ENCODE measurements at regions not wholly inside any gene's neighbourhood (a gene's known extent, or its start where the extent isn't known, plus 50 kb on each side); places are given as distances from the start of the nearest gene placed in this dataset.
"Not testable (repeated sequence)": the region's sequence is repeated elsewhere in the genome, so short reads cannot be mapped to it uniquely, and the experiment has no call there.

GRCh38 chr4:122996350-122996749 is 74.0 kb upstream of the NUDT6 start:
- DNase-seq = no peak
- intact Hi-C loops (cut with DNase I) = no loop called here
- Histone ChIP-seq H3K27me3 (no peaks in the 10 kb centered on the region), H3K36me3 (no peaks in the 10 kb centered on the region), H3K4me3 (no peak overlapping the region), H3K4me1 (peaks cover 0 to 13% (median 12%) of the 10 kb centered on the region in 4 donors), H3K9me3 (no peaks in the 10 kb centered on the region), H3K27ac (no peak overlapping the region)
- TF ChIP-seq POLR2A (IDR thresholded peaks at IDR 0.05) (no peak), POLR2AphosphoS5 (IDR thresholded peaks at IDR 0.05) (no peak), EP300 (IDR thresholded peaks at IDR 0.05) (no peak)
- TF ChIP-seq, protein P1, sequence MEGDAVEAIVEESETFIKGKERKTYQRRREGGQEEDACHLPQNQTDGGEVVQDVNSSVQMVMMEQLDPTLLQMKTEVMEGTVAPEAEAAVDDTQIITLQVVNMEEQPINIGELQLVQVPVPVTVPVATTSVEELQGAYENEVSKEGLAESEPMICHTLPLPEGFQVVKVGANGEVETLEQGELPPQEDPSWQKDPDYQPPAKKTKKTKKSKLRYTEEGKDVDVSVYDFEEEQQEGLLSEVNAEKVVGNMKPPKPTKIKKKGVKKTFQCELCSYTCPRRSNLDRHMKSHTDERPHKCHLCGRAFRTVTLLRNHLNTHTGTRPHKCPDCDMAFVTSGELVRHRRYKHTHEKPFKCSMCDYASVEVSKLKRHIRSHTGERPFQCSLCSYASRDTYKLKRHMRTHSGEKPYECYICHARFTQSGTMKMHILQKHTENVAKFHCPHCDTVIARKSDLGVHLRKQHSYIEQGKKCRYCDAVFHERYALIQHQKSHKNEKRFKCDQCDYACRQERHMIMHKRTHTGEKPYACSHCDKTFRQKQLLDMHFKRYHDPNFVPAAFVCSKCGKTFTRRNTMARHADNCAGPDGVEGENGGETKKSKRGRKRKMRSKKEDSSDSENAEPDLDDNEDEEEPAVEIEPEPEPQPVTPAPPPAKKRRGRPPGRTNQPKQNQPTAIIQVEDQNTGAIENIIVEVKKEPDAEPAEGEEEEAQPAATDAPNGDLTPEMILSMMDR (IDR thresholded peaks at IDR 0.05) = no peak
- 95 to 97% methylated on average over 1 of the region's 1 CpG for WGBS, 2 donors

DNA sequence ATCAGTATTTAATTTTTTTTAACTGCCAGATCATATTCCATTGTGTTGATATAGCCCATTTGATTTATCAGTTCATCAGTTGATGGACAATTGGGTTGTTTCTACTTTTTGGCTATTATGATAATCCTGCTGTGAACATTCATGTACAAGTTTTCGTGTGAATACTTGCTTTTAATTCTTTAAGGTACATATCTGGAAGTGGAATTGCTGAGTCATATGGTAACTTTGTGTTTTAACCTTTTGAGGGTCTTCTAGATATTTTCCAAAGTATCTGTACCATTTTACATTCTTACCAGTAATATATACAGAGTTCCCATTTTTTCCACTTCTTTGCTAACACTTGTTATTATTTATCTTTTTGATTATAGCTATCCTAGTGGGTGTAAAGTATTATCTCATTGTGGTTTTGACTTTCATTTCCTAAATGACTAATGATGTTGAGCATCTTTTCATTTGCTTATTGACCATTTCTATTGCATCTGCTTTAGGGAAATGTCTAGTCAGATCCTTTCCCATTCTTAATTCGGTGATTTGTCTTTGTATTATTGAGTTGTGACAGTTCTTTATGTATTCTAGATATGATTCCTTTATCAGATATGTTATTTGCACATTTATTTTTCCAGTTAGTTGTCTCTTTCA is 75.2 kb upstream of the NUDT6 start:
- Histone ChIP-seq H3K27me3 (no peaks in the 10 kb centered on the region), H3K36me3 (no peaks in the 10 kb centered on the region), H3K4me3 (no peak overlapping the region), H3K27ac (no peak overlapping the region), H3K4me1 (peaks cover 0 to 1% (median under 1%) of the 10 kb centered on the region in 4 donors), H3K9me3 (no peaks in the 10 kb centered on the region)
- DNase-seq = no peak
- TF ChIP-seq EP300 (IDR thresholded peaks at IDR 0.05) (no peak), POLR2AphosphoS5 (IDR thresholded peaks at IDR 0.05) (no peak), POLR2A (IDR thresholded peaks at IDR 0.05) (no peak)
- TF ChIP-seq, protein P1 (IDR thresholded peaks at IDR 0.05) = no peak
- intact Hi-C loops (cut with DNase I) = no loop called here
- 89 to 91% methylated on average over 2 of the region's 2 CpGs for WGBS, 2 donors

GRCh38 chr4:123004079-123004478 is 81.7 kb upstream of the NUDT6 start:
- H3K9me3 ChIP-seq; H3K27me3 ChIP-seq; H3K36me3 ChIP-seq; H3K4me3 ChIP-seq; DNase-seq; intact Hi-C loops (cut with DNase I); H3K27ac ChIP-seq; H3K4me1 ChIP-seq: not testable (repeated sequence)
- 93 to 94% methylated on average over 17 of the region's 17 CpGs for WGBS, 2 donors

DNA sequence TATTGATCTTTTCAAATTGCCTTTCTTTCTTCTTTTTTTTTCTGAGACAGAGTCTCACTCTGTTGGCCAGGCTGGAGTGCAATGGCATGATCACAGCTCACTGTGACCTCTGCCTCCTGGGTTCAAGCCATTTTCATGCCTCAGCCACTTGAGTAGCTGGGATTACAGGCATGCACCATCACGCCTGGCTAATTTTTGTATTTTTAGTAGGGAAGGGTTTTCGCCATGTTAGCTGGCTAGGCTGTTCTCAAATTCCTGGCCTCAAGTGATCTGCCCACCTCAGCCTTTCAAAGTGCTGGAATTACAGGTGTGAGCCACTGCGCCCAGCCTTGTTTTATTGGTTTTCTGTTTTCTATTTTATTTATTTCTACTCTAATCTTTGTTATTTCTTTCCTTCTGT is 82.7 kb upstream of the NUDT6 start:
- H3K36me3 ChIP-seq; H3K27me3 ChIP-seq; intact Hi-C loops (cut with DNase I); H3K4me3 ChIP-seq; H3K9me3 ChIP-seq; H3K27ac ChIP-seq; H3K4me1 ChIP-seq; DNase-seq: not testable (repeated sequence)
- 61 to 79% methylated on average over 3 of the region's 3 CpGs for WGBS, 2 donors

- no peaks in the 10 kb centered on the region for H3K4me1 ChIP-seq
- TF ChIP-seq, protein P1 (IDR thresholded peaks at IDR 0.05) = no peak
- TF ChIP-seq EP300 (IDR thresholded peaks at IDR 0.05) (no peak), POLR2A (IDR thresholded peaks at IDR 0.05) (no peak), POLR2AphosphoS5 (IDR thresholded peaks at IDR 0.05) (no peak)
- H3K9me3 ChIP-seq = no peaks in the 10 kb centered on the region
- no peak overlapping the region for H3K27ac ChIP-seq
- H3K36me3 ChIP-seq = no peaks in the 10 kb centered on the region
- H3K27me3 ChIP-seq = no peaks in the 10 kb centered on the region
- intact Hi-C loops (cut with DNase I) = no loop called here
- no peak overlapping the region for H3K4me3 ChIP-seq
- no peak for DNase-seq
These were observed 85.3 kb upstream of the NUDT6 start for GRCh38 chr4:123007679-123008078.

DNA sequence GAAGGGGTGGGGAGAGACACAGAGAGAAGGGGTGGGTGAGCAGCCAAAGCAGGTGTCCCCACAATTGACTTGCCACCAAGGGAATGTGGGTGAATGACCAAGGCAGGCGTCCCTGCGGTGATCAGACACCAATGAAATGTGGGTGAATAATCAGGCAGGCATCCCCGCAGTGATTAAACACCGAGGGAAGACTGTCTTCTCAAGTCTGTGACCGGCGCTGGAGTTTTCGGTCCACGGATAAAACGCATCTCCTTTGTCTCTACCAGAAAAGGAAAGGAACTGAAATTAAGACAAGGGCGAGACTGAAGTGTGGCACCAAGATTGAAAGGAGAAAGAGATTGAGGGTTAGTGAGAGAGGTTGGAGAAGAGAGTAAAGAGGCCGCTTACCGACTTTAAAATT is 90.0 kb upstream of the NUDT6 start:
- WGBS, 2 donors = 89 to 96% methylated on average over 12 of the region's 12 CpGs
- H3K9me3 ChIP-seq; H3K4me3 ChIP-seq; DNase-seq; H3K27me3 ChIP-seq; H3K4me1 ChIP-seq; H3K36me3 ChIP-seq; H3K27ac ChIP-seq; intact Hi-C loops (cut with DNase I): not testable (repeated sequence)
